Ureter (tissue), 1 donor: ENCODE measurements at regions not wholly inside any gene's neighbourhood (a gene's known extent, or its start where the extent isn't known, plus 50 kb on each side); places are given as distances from the start of the nearest gene placed in this dataset.
"Not testable (repeated sequence)": the region's sequence is repeated elsewhere in the genome, so short reads cannot be mapped to it uniquely, and the experiment has no call there.

Source experiments
- DNase-seq: peaks from one replicate; pipeline ENCODE4 v3.0.0-alpha.2; 2020; ENCODE audit warnings: low spot score
- donor health status: DM: yes; HTN: yes; CAD: no.

DNA sequence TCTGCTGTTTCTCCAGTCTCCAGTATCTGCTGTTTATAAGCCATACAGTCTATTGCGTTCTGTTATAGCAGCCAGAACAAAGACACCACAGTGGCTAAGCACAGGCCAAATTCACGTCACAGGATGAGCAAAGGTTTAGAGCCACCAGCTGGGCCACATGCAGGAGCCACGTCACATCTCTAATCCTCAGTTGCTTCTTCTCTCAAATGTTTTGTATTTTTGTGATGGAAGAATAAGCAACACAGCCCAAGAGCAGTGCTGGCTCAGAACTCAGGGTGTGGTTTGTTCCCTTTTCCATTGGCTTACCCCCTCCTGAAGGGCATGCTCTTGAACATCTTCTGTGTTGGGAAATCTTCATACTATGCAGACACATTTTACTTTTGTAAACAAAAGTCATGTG, 309.4 kb upstream of the CDH5 start:
- no peak for DNase-seq

DNA sequence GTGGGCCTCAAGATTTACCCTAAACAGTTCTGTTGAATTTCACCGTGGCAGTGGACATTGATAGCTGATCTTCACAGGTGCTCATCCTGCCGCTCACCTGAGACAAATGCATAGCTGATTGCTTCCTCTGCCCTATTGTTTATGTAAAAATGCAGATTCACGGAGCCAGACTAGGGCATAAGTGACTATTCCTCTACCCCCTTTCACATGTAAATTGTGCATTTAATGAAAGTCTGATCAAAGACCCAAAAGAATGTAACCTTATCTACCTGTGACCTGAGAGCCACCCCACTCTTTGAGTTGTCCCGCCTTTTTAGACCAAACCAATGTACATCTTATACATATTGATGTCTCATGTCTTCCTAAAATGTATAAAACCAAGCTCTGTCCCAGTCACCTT, 312.4 kb upstream of the CDH5 start:
- DNase-seq, result no peak

GRCh38 chr16:66052745-66053144, 313.7 kb upstream of the CDH5 start:
- DNase-seq, result peak; percentile 6

DNA sequence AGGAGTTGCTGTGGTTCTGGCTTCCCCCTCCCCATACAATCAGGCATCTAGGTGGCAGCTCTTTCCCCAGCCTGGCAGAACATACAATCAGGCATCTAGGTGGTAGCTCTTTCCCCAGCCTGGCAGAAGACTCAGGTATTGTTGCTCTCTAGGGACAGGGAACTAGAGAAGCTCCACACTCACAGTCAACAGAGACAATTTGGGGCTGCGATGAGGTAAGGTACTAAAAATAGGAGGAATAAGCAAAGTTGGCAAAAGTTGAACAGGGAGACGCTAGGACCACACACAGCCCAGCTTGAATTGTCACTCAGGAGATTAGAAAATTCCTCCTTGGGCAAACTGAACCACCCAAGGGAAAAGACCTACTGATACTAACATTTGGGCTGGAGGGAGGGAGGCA, 315.5 kb upstream of the CDH5 start:
- peak; percentile 31 for DNase-seq

GRCh38 chr16:66049865-66050264, 316.6 kb upstream of the CDH5 start:
- DNase-seq, result peak; percentile 9

GRCh38 chr16:66045626-66046025, 320.9 kb upstream of the CDH5 start:
- no peak for DNase-seq

DNA sequence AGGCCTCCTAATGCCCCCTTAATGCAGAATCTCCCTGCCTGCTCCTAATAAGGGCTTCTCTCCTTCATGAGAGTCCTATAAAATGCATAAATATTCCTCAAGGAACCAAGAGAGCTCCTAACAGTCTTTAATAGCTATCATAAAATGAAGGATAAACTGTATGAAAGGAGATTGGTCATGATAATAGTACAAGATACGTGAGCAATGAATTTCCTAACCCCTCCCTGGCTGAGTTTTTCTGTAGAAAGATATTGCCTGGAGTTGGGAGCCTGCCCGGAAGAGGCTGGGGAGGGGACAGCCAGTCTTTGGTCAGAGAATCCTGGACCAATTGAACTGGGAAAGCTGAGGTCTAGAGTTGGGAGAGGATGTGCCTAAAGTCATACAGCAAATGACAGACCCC, 321.9 kb upstream of the CDH5 start:
- peak; percentile 67 for DNase-seq

DNA sequence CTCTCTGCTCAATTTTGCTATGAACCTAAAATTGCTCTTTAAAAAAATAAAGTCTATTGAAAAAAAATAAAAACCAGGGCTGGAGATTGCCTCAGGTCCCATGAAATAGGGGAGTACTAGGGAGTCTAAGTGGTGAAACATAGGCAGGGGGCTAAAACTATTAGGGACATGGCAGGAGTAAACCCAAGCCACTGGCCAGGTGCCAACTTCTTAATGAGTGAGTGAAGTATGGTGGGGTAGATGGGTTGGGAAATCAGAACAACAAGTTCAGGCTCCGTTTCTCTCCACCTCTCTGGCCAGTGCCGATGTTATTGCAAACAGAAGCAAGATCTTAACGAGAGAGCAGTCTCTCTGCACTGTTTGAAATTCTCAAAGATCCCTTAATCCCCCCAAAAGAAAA, 322.4 kb upstream of the CDH5 start:
- DNase-seq, result no peak

GRCh38 chr16:66043326-66043725, 323.2 kb upstream of the CDH5 start:
- no peak for DNase-seq

DNA sequence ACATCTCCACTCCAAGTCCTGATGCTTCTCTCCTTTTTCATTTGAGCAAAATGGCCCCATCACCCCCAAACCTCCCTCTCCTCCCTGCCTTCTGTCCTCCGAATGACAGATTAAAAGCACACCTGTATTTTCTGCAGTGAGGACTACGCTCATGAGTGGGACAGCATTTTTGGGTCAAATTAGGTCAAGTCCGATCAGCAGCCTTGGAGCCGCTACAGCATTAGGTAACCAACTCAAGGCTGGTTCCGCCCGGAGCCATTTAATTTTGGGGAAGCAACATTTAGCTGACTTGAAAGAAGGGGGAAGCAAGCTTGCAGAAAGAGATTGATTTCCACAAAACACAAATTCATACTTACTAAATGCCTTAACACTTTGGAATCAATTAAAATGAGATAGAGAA, 324.1 kb upstream of the CDH5 start:
- DNase-seq, result no peak

DNA sequence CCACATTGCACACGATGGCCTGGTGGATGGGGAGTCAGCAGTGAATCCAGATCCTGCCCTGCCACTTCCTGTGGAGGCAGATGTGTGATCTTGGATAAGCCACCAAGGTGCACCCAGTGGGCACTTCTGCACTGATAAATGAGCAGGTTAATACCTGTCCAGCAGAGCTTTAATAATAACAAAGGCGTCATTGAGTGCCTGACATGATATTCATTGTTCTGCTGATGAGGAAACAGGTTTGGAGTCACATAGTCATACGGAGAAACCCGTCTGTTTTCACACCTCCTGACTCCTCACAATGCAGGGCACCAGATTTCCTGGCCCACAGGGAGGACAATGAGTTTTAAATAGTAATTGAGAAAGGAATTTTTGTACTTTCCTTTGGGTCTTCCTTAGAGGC, 324.6 kb upstream of the CDH5 start:
- no peak for DNase-seq

DNA sequence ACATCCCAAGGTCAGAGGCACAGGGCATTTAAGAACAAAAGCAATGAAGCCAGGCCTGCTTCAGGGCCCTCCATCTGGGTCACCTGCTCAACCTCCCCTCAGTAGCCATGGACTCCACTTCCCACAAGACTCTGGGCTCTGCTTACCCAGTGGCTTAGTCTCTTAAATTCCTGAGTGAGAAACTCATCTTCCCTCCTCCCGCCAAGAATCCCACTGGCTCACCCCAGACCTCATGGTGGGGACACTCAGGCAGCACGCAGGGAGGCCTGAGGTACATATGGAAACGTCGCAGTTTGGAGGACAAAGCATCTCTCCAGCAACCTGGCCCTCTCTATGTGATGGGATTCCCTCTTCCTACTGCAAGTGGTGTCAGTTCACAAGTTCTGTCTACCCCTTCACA, 326.7 kb upstream of the CDH5 start:
- DNase-seq, result no peak

DNA sequence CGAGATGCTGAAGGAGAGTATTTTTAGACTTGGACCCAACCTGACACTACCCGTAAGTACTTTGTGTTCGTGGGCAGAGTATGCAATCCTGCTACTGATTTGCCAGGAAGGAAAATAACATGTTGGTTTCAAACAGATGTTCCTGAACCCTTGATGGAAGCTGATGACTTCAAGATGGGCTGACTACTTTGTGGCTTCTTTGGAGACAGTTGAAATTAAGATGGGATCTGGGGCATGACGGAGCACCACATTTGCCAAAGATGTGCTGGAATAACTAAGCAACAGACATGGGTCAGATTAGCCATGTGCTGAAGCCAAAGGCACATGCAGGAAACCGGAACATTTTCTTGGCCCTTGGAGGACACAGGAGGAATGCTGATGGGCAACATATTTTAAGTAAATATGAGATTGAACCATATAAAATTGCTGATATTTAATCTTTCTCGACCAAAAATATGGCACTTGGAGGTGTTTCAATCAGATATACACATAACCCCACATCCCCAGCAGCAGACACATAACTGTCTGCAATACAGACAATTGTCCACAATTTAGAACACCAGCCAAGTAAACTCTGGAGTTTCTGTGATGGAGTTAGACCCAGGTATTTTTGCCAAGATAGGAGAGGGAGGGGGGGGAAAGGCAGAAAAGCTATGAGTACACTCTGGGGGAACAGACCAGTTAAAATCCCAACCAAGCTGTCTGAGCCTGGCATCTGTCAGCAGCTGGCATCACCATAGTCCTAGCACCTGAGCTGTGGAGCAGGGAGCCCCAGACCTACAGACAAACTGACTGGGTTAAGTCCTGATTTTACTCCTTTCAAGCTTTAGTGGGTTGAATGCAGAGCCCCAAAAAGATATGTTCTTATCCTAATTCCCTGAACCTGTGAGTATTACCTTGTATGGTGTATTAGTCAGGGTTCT, 329.4 kb upstream of the CDH5 start:
- DNase-seq, result no peak

- DNase-seq, result no peak
Measured at GRCh38 chr16:66036184-66036583, 330.3 kb upstream of the CDH5 start.

GRCh38 chr16:66035096-66035495, 331.4 kb upstream of the CDH5 start:
- no peak for DNase-seq

DNA sequence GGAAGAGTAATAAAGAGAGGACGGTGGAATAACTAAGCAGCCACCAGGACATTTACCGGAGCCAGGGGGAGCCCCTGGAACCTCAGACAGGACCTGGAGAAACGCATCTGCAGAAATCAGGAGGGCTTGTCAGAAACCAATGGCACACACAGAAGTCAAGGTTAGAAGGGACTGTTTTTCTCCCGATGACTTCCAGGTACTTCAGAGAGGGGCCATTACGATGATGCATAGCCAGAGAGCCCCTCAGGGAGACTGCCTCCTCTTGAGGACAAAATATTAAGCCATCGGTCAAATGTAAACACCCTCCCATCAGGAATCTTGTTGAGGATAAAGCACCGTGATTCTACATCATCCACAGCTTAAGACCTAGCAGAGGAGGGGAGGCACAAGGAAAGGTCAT, 333.6 kb upstream of the CDH5 start:
- no peak for DNase-seq

DNA sequence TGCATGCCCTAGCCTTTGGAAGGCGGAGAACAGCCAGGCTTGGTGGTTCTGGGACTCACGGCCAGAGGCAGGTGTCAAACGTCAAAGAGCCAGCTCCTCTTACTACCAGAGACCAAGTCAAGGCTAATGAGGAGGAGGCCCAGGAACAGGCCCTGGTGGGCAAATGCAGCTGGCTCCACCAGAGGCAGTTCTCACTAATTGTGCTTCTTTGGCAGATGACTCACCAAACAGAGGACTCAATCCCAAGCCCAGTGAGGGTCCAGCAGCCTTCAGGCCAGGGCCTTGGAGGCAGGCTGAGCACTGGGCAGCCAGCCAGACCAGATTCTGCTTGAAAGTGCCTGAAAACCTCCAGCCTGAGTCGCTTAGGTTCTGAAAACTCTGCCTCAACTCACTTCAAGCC, 336.5 kb upstream of the CDH5 start:
- DNase-seq, result no peak

DNA sequence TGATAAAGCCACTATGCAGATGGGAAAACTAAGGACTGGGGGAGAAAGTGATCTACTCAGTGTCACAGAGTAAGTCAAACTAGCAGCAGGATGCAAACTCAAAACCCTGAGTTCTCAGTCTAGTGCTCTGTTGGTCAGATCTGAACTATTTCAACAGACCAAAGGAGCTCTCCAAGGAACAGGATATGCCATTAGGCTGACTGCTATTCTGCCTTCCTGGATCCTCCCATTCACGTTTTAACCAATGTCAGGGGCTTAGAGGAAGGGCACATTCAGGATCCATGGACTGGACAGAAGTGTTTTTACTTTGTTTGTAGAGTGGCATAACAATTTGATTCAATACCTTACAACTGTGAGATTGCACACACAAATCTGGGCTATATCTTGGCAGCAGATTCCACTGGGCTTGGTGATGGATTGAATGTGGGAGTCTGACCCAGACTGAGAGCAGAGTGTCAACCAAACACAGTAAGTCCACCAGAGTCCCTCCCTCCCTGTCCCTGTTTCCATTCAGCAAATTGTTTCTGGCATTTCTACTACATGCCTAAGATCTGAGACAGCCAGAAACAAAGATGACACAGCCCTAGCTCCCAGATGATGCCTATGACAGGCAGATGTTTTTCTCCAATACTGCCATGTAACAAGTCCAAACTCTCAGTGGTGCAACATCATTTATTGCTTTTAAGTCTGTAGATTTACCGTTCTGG, 337.8 kb upstream of the CDH5 start:
- DNase-seq, result no peak

GRCh38 chr16:66026787-66027330, 339.6 kb upstream of the CDH5 start:
- no peak for DNase-seq

GRCh38 chr16:66026211-66026610, 340.3 kb upstream of the CDH5 start:
- DNase-seq, result no peak

- no peak for DNase-seq
Measured at GRCh38 chr16:66025751-66026150, 340.7 kb upstream of the CDH5 start.

DNA sequence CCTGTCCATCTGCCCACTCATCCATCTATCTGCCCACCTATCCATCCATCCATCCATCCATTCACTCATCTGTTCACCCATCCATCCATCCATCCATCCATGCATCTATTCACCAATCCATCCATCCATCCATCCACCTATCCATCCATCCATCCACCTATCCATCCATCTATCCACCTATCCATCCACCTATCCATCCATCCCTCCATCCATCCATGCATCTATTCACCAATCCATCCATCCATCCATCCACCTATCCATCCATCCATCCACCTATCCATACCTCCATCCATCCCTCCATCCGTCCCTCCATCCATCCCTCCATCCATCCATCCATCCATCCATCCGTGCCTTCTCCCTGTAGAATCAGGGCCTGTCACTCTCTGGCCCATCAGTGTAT, 341.9 kb upstream of the CDH5 start:
- not testable (repeated sequence) for DNase-seq

GRCh38 chr16:66023481-66023880, 343.0 kb upstream of the CDH5 start:
- no peak for DNase-seq
